H1 (cell line): ENCODE measurements at regions not wholly inside any gene's neighbourhood (a gene's known extent, or its start where the extent isn't known, plus 50 kb on each side); places are given as distances from the start of the nearest gene placed in this dataset.

Experiments
- ASH2L ChIP-seq: fragments of 200-600, 300-600 bp; sonication (generic); IDR thresholded peaks from one replicate; pipeline ENCODE4 v1.7.1; 2017; ENCODE audit warnings: low read length
- JUN ChIP-seq: IDR thresholded peaks from 2 replicates; pipeline ENCODE4 v1.6.1; 2011; ENCODE audit warnings: low read depth, mild to moderate bottlenecking, improper control_type of control experiment, low read length
- POU5F1 ChIP-seq: IDR thresholded peaks from 2 replicates; pipeline ENCODE4 v1.6.1; 2011; ENCODE audit warnings: low read depth, mild to moderate bottlenecking, low read length, moderate library complexity
- RFX5 ChIP-seq: IDR thresholded peaks from 2 replicates; pipeline ENCODE4 v1.6.1; 2011; ENCODE audit warnings: low read depth, low read length, improper control_type of control experiment, borderline replicate concordance
- SUZ12 ChIP-seq: fragments of 200-600 bp; sonication (generic); IDR thresholded peaks from 2 replicates; pipeline ENCODE4 v1.6.1; 2012; ENCODE audit warnings: mild to moderate bottlenecking, inconsistent platforms, low read length, moderate library complexity, mixed read lengths
- TF ChIP-seq, protein P1 (sequence below): fragments of 300-600 bp; sonication (generic); IDR thresholded peaks from 2 replicates; pipeline ENCODE4 v1.7.1; 2012; ENCODE audit warnings: low read length, moderate library complexity, mild to moderate bottlenecking, inconsistent platforms; ENCODE audit not compliant: insufficient replicate concordance

DNA sequence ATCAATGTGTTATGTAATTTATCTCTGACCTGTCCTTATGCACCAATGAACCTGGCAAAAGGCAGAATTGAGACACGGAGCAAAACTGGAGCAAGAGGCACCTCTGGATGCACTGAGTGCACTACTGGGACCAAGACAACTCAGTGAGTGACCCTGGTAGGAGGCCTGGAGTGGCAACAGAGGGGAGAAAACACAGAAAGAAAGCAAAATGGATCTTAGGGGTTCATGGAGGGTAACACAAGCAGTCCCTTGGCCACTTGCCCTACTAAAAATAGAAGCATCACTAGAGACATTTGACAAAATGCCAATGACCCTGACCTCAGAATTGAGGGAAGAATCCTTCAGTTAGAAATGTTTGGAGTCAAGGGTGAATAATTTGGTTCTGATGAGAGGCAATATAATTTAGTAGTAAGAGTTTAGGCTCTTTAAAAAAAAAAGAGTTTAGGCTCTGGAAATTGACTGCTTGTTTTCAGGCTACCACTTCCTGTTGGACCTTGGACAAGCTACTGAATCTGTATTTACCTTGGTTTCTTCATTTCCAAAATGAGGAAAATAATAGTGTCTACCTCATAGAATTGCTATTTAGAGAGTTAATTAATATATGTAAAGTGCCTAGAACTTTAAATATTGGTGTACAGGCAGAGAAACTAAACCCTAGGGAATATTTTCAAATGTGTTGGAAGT, 234.9 kb upstream of the TARS1 start (continued):
- TF ChIP-seq, protein P1, sequence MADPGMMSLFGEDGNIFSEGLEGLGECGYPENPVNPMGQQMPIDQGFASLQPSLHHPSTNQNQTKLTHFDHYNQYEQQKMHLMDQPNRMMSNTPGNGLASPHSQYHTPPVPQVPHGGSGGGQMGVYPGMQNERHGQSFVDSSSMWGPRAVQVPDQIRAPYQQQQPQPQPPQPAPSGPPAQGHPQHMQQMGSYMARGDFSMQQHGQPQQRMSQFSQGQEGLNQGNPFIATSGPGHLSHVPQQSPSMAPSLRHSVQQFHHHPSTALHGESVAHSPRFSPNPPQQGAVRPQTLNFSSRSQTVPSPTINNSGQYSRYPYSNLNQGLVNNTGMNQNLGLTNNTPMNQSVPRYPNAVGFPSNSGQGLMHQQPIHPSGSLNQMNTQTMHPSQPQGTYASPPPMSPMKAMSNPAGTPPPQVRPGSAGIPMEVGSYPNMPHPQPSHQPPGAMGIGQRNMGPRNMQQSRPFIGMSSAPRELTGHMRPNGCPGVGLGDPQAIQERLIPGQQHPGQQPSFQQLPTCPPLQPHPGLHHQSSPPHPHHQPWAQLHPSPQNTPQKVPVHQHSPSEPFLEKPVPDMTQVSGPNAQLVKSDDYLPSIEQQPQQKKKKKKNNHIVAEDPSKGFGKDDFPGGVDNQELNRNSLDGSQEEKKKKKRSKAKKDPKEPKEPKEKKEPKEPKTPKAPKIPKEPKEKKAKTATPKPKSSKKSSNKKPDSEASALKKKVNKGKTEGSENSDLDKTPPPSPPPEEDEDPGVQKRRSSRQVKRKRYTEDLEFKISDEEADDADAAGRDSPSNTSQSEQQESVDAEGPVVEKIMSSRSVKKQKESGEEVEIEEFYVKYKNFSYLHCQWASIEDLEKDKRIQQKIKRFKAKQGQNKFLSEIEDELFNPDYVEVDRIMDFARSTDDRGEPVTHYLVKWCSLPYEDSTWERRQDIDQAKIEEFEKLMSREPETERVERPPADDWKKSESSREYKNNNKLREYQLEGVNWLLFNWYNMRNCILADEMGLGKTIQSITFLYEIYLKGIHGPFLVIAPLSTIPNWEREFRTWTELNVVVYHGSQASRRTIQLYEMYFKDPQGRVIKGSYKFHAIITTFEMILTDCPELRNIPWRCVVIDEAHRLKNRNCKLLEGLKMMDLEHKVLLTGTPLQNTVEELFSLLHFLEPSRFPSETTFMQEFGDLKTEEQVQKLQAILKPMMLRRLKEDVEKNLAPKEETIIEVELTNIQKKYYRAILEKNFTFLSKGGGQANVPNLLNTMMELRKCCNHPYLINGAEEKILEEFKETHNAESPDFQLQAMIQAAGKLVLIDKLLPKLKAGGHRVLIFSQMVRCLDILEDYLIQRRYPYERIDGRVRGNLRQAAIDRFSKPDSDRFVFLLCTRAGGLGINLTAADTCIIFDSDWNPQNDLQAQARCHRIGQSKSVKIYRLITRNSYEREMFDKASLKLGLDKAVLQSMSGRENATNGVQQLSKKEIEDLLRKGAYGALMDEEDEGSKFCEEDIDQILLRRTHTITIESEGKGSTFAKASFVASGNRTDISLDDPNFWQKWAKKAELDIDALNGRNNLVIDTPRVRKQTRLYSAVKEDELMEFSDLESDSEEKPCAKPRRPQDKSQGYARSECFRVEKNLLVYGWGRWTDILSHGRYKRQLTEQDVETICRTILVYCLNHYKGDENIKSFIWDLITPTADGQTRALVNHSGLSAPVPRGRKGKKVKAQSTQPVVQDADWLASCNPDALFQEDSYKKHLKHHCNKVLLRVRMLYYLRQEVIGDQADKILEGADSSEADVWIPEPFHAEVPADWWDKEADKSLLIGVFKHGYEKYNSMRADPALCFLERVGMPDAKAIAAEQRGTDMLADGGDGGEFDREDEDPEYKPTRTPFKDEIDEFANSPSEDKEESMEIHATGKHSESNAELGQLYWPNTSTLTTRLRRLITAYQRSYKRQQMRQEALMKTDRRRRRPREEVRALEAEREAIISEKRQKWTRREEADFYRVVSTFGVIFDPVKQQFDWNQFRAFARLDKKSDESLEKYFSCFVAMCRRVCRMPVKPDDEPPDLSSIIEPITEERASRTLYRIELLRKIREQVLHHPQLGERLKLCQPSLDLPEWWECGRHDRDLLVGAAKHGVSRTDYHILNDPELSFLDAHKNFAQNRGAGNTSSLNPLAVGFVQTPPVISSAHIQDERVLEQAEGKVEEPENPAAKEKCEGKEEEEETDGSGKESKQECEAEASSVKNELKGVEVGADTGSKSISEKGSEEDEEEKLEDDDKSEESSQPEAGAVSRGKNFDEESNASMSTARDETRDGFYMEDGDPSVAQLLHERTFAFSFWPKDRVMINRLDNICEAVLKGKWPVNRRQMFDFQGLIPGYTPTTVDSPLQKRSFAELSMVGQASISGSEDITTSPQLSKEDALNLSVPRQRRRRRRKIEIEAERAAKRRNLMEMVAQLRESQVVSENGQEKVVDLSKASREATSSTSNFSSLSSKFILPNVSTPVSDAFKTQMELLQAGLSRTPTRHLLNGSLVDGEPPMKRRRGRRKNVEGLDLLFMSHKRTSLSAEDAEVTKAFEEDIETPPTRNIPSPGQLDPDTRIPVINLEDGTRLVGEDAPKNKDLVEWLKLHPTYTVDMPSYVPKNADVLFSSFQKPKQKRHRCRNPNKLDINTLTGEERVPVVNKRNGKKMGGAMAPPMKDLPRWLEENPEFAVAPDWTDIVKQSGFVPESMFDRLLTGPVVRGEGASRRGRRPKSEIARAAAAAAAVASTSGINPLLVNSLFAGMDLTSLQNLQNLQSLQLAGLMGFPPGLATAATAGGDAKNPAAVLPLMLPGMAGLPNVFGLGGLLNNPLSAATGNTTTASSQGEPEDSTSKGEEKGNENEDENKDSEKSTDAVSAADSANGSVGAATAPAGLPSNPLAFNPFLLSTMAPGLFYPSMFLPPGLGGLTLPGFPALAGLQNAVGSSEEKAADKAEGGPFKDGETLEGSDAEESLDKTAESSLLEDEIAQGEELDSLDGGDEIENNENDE: no peak
- TF ChIP-seq RFX5: no peak
- TF ChIP-seq SUZ12: no peak
- TF ChIP-seq ASH2L: no peak
- TF ChIP-seq POU5F1: no peak
- TF ChIP-seq JUN: no peak
- TF ChIP-seq, all 59 proteins: peak for 0
